SK-N-SH (cell line): ENCODE measurements at regions not wholly inside any gene's neighbourhood (a gene's known extent, or its start where the extent isn't known, plus 50 kb on each side); places are given as distances from the start of the nearest gene placed in this dataset.

Experiments used
- CTCF ChIA-PET: fragments of 300-600, 350-600 bp; formaldehyde crosslinking; extraction: SDS; loops from one replicate; lab custom pipeline; 2021; lab: Yijun Ruan, JAX
- POLR2A ChIA-PET: fragments of 350-600 bp; sonication (Branson Sonifier 250); formaldehyde crosslinking; extraction: SDS; loops from one replicate; lab custom pipeline; 2020; ENCODE audit warnings: antibody characterized with exemption, inconsistent platforms; lab: Yijun Ruan, JAX
- DNase-seq: peaks from one replicate; pipeline ENCODE4 v3.0.0; 2012
- H2AFZ ChIP-seq: fragments of 200-600 bp; sonication (generic); 2 replicates; pipeline ENCODE4 v1.8.1; 2016; ENCODE audit warnings: antibody characterized with exemption, mild to moderate bottlenecking, low read depth
- H3F3A ChIP-seq: fragments of 200-600 bp; sonication (generic); replicated peaks from 2 replicates; pipeline ENCODE3; 2016; ENCODE audit warnings: antibody characterized with exemption, mild to moderate bottlenecking; ENCODE audit not compliant: insufficient read depth
- H3K27ac ChIP-seq, 2 experiments: fragments of 200-500 bp in 1 of 2; fragments of 200-600 bp in 1 of 2; sonication (Bioruptor generic) in 1 of 2; sonication (generic), shearing (Covaris generic) in 1 of 2; 2 replicates each; pipeline versions ENCODE4 v1.5.1 to v1.6.1; 2014 to 2016; ENCODE audit warnings: low read depth in 2 of 2, inconsistent platforms in 1 of 2, low read length in 1 of 2, mild to moderate bottlenecking in 1 of 2, mixed read lengths in 1 of 2
- H3K27me3 ChIP-seq: fragments of 200-600 bp; sonication (generic), shearing (Covaris generic); 2 replicates; pipeline ENCODE4 v1.6.1; 2016; ENCODE audit warnings: mixed run types; ENCODE audit not compliant: insufficient read depth
- H3K36me3 ChIP-seq, 2 experiments: fragments of 200-500 bp in 1 of 2; fragments of 200-600 bp in 1 of 2; sonication (Bioruptor generic) in 1 of 2; sonication (generic) in 1 of 2; replicated peaks in 1 of 2; 2 replicates each; pipeline versions ENCODE3 to v1.5.1; 2014 to 2016; ENCODE audit warnings: low read length in 1 of 2, mild to moderate bottlenecking in 1 of 2; ENCODE audit not compliant: insufficient read depth in 2 of 2, control insufficient read depth in 1 of 2
- H3K4me1 ChIP-seq, 2 experiments: fragments of 200-500 bp in 1 of 2; fragments of 200-600 bp in 1 of 2; sonication (Bioruptor generic) in 1 of 2; sonication (generic), shearing (Covaris generic) in 1 of 2; 2 replicates each; pipeline versions ENCODE4 v1.5.1 to v1.6.1; 2014 to 2016; ENCODE audit warnings: low read depth in 1 of 2, low read length in 1 of 2, mixed run types in 1 of 2; ENCODE audit not compliant: insufficient read depth in 2 of 2, control insufficient read depth in 1 of 2
- H3K4me2 ChIP-seq: fragments of 200-600 bp; sonication (generic), shearing (Covaris generic); 2 replicates; pipeline ENCODE4 v1.6.1; 2017; ENCODE audit warnings: mixed run types
- H3K4me3 ChIP-seq, 2 experiments: fragments of 200-500 bp in 1 of 2; fragments of 200-600 bp in 1 of 2; sonication (Bioruptor generic) in 1 of 2; sonication (generic), shearing (Covaris generic) in 1 of 2; 2 replicates each; pipeline versions ENCODE4 v1.5.1 to v1.8.1; 2014 to 2016; ENCODE audit warnings: low read depth in 2 of 2, inconsistent platforms in 1 of 2, low read length in 1 of 2, mild to moderate bottlenecking in 1 of 2, mixed read lengths in 1 of 2, moderate library complexity in 1 of 2
- H3K79me2 ChIP-seq: fragments of 200-600 bp; sonication (generic); 2 replicates; pipeline ENCODE4 v1.8.1; 2017; ENCODE audit warnings: mild to moderate bottlenecking; ENCODE audit not compliant: insufficient read depth
- H3K9ac ChIP-seq: fragments of 200-600 bp; sonication (generic); 2 replicates; pipeline ENCODE4 v1.6.1; 2017; ENCODE audit warnings: mixed run types
- H3K9me2 ChIP-seq: fragments of 200-600 bp; sonication (generic); 2 replicates; pipeline ENCODE4 v1.6.1; 2017; ENCODE audit warnings: mixed run types
- H3K9me3 ChIP-seq: fragments of 200-600 bp; sonication (generic); 2 replicates; pipeline ENCODE4 v1.6.1; 2017; ENCODE audit warnings: mixed run types, mild to moderate bottlenecking, moderate library complexity
- H4K20me1 ChIP-seq: fragments of 200-600 bp; sonication (generic); 2 replicates; pipeline ENCODE4 v1.6.1; 2017; ENCODE audit warnings: mild to moderate bottlenecking, mixed run types; ENCODE audit not compliant: insufficient read depth
- CTCF ChIP-seq: fragments of 200-600 bp; sonication (generic); IDR thresholded peaks from 2 replicates; pipeline ENCODE4 v1.6.1; 2017; ENCODE audit warnings: antibody characterized with exemption, mild to moderate bottlenecking, moderate library complexity
- ELF1 ChIP-seq: IDR thresholded peaks from 2 replicates; pipeline ENCODE4 v1.4.0; 2012
- EP300 ChIP-seq, 2 experiments: IDR thresholded peaks; 2 replicates each; pipeline versions ENCODE4 v1.4.0 to v1.6.1; 2012; ENCODE audit warnings: borderline replicate concordance in 1 of 2, low read depth in 1 of 2, low read length in 1 of 2
- EZH2phosphoT487 ChIP-seq: fragments of 200-600 bp; sonication (generic); IDR thresholded peaks from 2 replicates; pipeline ENCODE4 v1.6.1; 2017; ENCODE audit warnings: low read depth, mixed run types, mild to moderate bottlenecking, antibody characterized with exemption, moderate library complexity, borderline replicate concordance
- FOXM1 ChIP-seq: IDR thresholded peaks from 2 replicates; pipeline ENCODE4 v1.4.0; 2012; ENCODE audit warnings: low read depth, mild to moderate bottlenecking
- GABPA ChIP-seq: IDR thresholded peaks from 2 replicates; pipeline ENCODE4 v1.4.0; 2012; ENCODE audit warnings: low read depth, mild to moderate bottlenecking
- MAX ChIP-seq: IDR thresholded peaks from 2 replicates; pipeline ENCODE4 v1.4.0; 2012; ENCODE audit warnings: low read depth
- MXI1 ChIP-seq: IDR thresholded peaks from 2 replicates; pipeline ENCODE4 v1.6.1; 2012; ENCODE audit warnings: mild to moderate bottlenecking, low read depth, low read length, improper control_type of control experiment
- NFIC ChIP-seq: IDR thresholded peaks from 2 replicates; pipeline ENCODE4 v1.4.0; 2012; ENCODE audit warnings: borderline replicate concordance
- NRF1 ChIP-seq: IDR thresholded peaks from 2 replicates; pipeline ENCODE4 v1.6.1; 2012; ENCODE audit warnings: low read depth, mild to moderate bottlenecking, low read length
- PBX3 ChIP-seq: IDR thresholded peaks from 2 replicates; pipeline ENCODE4; 2012
- POLR2AphosphoS5 ChIP-seq: IDR thresholded peaks from 2 replicates; pipeline ENCODE4 v1.6.1; 2012; ENCODE audit warnings: low read depth, low read length
- RCOR1 ChIP-seq: fragments of 150-350 bp; IDR thresholded peaks from 2 replicates; pipeline ENCODE4 v1.6.1; 2017; ENCODE audit warnings: antibody characterized with exemption, low read length
- REST ChIP-seq: IDR thresholded peaks from 2 replicates; pipeline ENCODE4 v1.6.1; 2012; ENCODE audit warnings: mild to moderate bottlenecking, low read depth, low read length, moderate library complexity
- RFX5 ChIP-seq: IDR thresholded peaks from 2 replicates; pipeline ENCODE4 v1.6.1; 2012; ENCODE audit warnings: mild to moderate bottlenecking, improper control_type of control experiment, low read length
- SMC3 ChIP-seq: IDR thresholded peaks from 2 replicates; pipeline ENCODE4 v1.6.1; 2012; ENCODE audit warnings: low read depth, low read length, improper control_type of control experiment
- USF2 ChIP-seq: fragments of 150-350 bp; IDR thresholded peaks from 2 replicates; pipeline ENCODE4 v1.6.1; 2017; ENCODE audit warnings: antibody characterized with exemption, low read length, low read depth, borderline replicate concordance
- WGBS: methylation state at CpG from one replicate; pipeline ENCODE4 v1.1.6; 2017; ENCODE audit warnings: low lambda C conversion rate; 5-methylcytosine and 5-hydroxymethylcytosine counted together

GRCh38 chr1:58992643-58993042, 208.8 kb upstream of the JUN start:
- H3K4me2 ChIP-seq: no peak overlapping the region
- no peaks in the 10 kb centered on the region for H4K20me1 ChIP-seq
- no peaks in the 10 kb centered on the region for H3K79me2 ChIP-seq
- H3F3A ChIP-seq: no peaks in the 10 kb centered on the region
- WGBS: 90% methylated on average over 2 of the region's 2 CpGs
- TF ChIP-seq REST (no peak), NRF1 (no peak), NFIC (no peak), ELF1 (no peak), MXI1 (no peak), EZH2phosphoT487 (no peak), EP300 (IDR thresholded peaks at IDR 0.05; ENCODE audit: borderline replicate concordance in 1 of 2, low read depth in 1 of 2, low read length in 1 of 2) (no peak), RFX5 (no peak), SMC3 (no peak), MAX (no peak)
- H3K9me2 ChIP-seq: no peaks in the 10 kb centered on the region
- H3K4me3 ChIP-seq: no peak overlapping the region
- no peak overlapping the region for H3K9ac ChIP-seq
- no peaks in the 10 kb centered on the region for H3K4me1 ChIP-seq
- POLR2A ChIA-PET: no interaction called here
- no peaks in the 10 kb centered on the region for H3K36me3 ChIP-seq
- CTCF ChIA-PET: interaction anchor here (0.9 kb wide), 2 partner anchors 32 to 179 kb away, joined by 3 read pairs; no protein-coding TSS in a partner anchor
- H3K27ac ChIP-seq: no peak overlapping the region
- no peaks in the 10 kb centered on the region for H3K27me3 ChIP-seq
- DNase-seq: no peak
- H3K9me3 ChIP-seq: no peaks in the 10 kb centered on the region
- no peak overlapping the region for H2AFZ ChIP-seq

GRCh38 chr1:58993403-58993802, 209.6 kb upstream of the JUN start:
- Histone ChIP-seq H3K9ac (no peak overlapping the region), H3K36me3 (no peaks in the 10 kb centered on the region), H3K27me3 (no peaks in the 10 kb centered on the region), H3K9me2 (no peaks in the 10 kb centered on the region), H4K20me1 (no peaks in the 10 kb centered on the region), H3K79me2 (no peaks in the 10 kb centered on the region), H3K4me1 (no peaks in the 10 kb centered on the region), H3K27ac (no peak overlapping the region), H3K4me3 (no peak overlapping the region), H2AFZ (no peak overlapping the region), H3F3A (no peaks in the 10 kb centered on the region), H3K9me3 (no peaks in the 10 kb centered on the region), H3K4me2 (no peak overlapping the region)
- ChIA-PET POLR2A (no interaction called here), CTCF (no interaction called here)
- no peak for DNase-seq
- WGBS: 98% methylated on average over 3 of the region's 3 CpGs
- no peak for TF ChIP-seq RCOR1
- TF ChIP-seq USF2: no peak
- TF ChIP-seq FOXM1: no peak
- TF ChIP-seq ELF1: no peak
- TF ChIP-seq CTCF: no peak
- no peak for TF ChIP-seq PBX3
- TF ChIP-seq POLR2AphosphoS5: no peak
- TF ChIP-seq GABPA: no peak
